ENCODE measurements at regions not wholly inside any gene's neighbourhood (a gene's known extent, or its start where the extent isn't known, plus 50 kb on each side); places are given as distances from the start of the nearest gene placed in this dataset.

- H3K79me2 ChIP-seq (ENCODE audit: low read depth): no peaks in the 10 kb centered on the region
- no peaks in the 10 kb centered on the region for H3K27me3 ChIP-seq
- Mint-ChIP-seq H3K36me3 (no peaks in the 10 kb centered on the region), H3K27me3 (ENCODE audit: insufficient read depth, low read depth) (no peaks in the 10 kb centered on the region), H3K9me3 (no peaks in the 10 kb centered on the region), H3K4me1 (no peaks in the 10 kb centered on the region), H3K27ac (no peak overlapping the region), H3K4me3 (no peak overlapping the region)
- no peaks in the 10 kb centered on the region for H3F3A ChIP-seq (ENCODE audit: low read depth)
- no peak overlapping the region for H3K4me2 ChIP-seq
- DNase-seq (ENCODE audit: low spot score): no peak
- no peaks in the 10 kb centered on the region for H4K20me1 ChIP-seq (ENCODE audit: low read depth)
- no peaks in the 10 kb centered on the region for H3K36me3 ChIP-seq
- no peaks in the 10 kb centered on the region for H3K9me3 ChIP-seq (ENCODE audit: low read depth)
- H3K4me1 ChIP-seq: no peaks in the 10 kb centered on the region
- H3K4me3 ChIP-seq: no peak overlapping the region
- no peak overlapping the region for H3K9ac ChIP-seq
- no peak for TF ChIP-seq CTCF (IDR thresholded peaks at IDR 0.05)
- TF ChIP-seq EZH2phosphoT487 (IDR thresholded peaks at IDR 0.05): no peak
- TF ChIP-seq EZH2 (IDR thresholded peaks at IDR 0.05): no peak
- no peak overlapping the region for H2AFZ ChIP-seq (replicated peaks)
- H3K27ac ChIP-seq: no peak overlapping the region
Measured at GRCh38 chr6:25121186-25121585, 158.0 kb upstream of the CARMIL1 start.

GRCh38 chr6:25122001-25122400, 157.2 kb upstream of the CARMIL1 start:
- H3K27me3 Mint-ChIP-seq (ENCODE audit: insufficient read depth, low read depth): no peaks in the 10 kb centered on the region
- no peak overlapping the region for H3K27ac ChIP-seq
- H3K79me2 ChIP-seq (ENCODE audit: low read depth): no peaks in the 10 kb centered on the region
- no peaks in the 10 kb centered on the region for H3K9me3 ChIP-seq (ENCODE audit: low read depth)
- no peak for DNase-seq (ENCODE audit: low spot score)
- no peak overlapping the region for H3K4me3 ChIP-seq
- H3K4me1 ChIP-seq: no peaks in the 10 kb centered on the region
- no peaks in the 10 kb centered on the region for H3K36me3 ChIP-seq
- H3K27me3 ChIP-seq: no peaks in the 10 kb centered on the region
- H3K9ac ChIP-seq: no peak overlapping the region
- no peak overlapping the region for H2AFZ ChIP-seq (replicated peaks)
- no peak overlapping the region for H3K27ac Mint-ChIP-seq
- H3K9me3 Mint-ChIP-seq: no peaks in the 10 kb centered on the region
- H3K4me1 Mint-ChIP-seq: no peaks in the 10 kb centered on the region
- TF ChIP-seq CTCF (IDR thresholded peaks at IDR 0.05) (no peak), EZH2 (IDR thresholded peaks at IDR 0.05) (no peak)
- H3K36me3 Mint-ChIP-seq: no peaks in the 10 kb centered on the region
- H3K4me3 Mint-ChIP-seq: no peak overlapping the region
- no peaks in the 10 kb centered on the region for H4K20me1 ChIP-seq (ENCODE audit: low read depth)
- H3K4me2 ChIP-seq: no peak overlapping the region
- no peaks in the 10 kb centered on the region for H3F3A ChIP-seq (ENCODE audit: low read depth)

- Mint-ChIP-seq H3K4me3 (no peak overlapping the region), H3K27me3 (ENCODE audit: insufficient read depth, low read depth) (no peaks in the 10 kb centered on the region), H3K9me3 (no peaks in the 10 kb centered on the region), H3K4me1 (no peaks in the 10 kb centered on the region), H3K36me3 (no peaks in the 10 kb centered on the region), H3K27ac (no peak overlapping the region)
- Histone ChIP-seq H4K20me1 (ENCODE audit: low read depth) (no peaks in the 10 kb centered on the region), H3K9ac (no peak overlapping the region), H3K27ac (no peak overlapping the region), H2AFZ (replicated peaks) (no peak overlapping the region), H3K36me3 (no peaks in the 10 kb centered on the region), H3K79me2 (ENCODE audit: low read depth) (no peaks in the 10 kb centered on the region), H3K4me3 (no peak overlapping the region), H3F3A (ENCODE audit: low read depth) (no peaks in the 10 kb centered on the region), H3K4me2 (no peak overlapping the region), H3K9me3 (ENCODE audit: low read depth) (no peaks in the 10 kb centered on the region), H3K27me3 (no peaks in the 10 kb centered on the region), H3K4me1 (no peaks in the 10 kb centered on the region)
- DNase-seq (ENCODE audit: low spot score): no peak
- TF ChIP-seq EZH2 (IDR thresholded peaks at IDR 0.05) (no peak), CTCF (IDR thresholded peaks at IDR 0.05) (no peak), EZH2phosphoT487 (IDR thresholded peaks at IDR 0.05) (no peak)
Measured at GRCh38 chr6:25122622-25123237, 156.4 kb upstream of the CARMIL1 start.

All from neural progenitor cell (in vitro differentiated cells).